Activated CD4-positive, alpha-beta T cell treated with anti-CD3 and anti-CD28 coated beads for 36 hours (primary cell): ENCODE measurements at regions not wholly inside any gene's neighbourhood (a gene's known extent, or its start where the extent isn't known, plus 50 kb on each side); places are given as distances from the start of the nearest gene placed in this dataset.

Experiments
- ATAC-seq: fragments of 200-7000 bp; cut with Tn5 transposase; one replicate; pipeline ENCODE4 v1.10.0; 2021; ENCODE audit warnings: mild to moderate bottlenecking, moderate library complexity
- CTCF ChIA-PET: fragments of 350-600 bp; sonication (Branson Sonifier 250); formaldehyde crosslinking; loops from one replicate; lab custom pipeline; 2021; ENCODE audit warnings: antibody characterized with exemption; lab: Charles Lee
- POLR2A ChIA-PET: fragments of 350-600 bp; sonication (Branson Sonifier 250); formaldehyde crosslinking; loops from one replicate; lab custom pipeline; 2021; ENCODE audit warnings: antibody characterized with exemption, inconsistent platforms; lab: Charles Lee
- DNase-seq: peaks from one replicate; pipeline ENCODE4 v3.0.0-alpha.2; 2020
- H3K27ac Mint-ChIP-seq: one replicate; pipeline ENCODE4 v1.8.0; 2021; ENCODE audit warnings: mixed read lengths
- H3K27me3 Mint-ChIP-seq: one replicate; pipeline ENCODE4 v1.8.0; 2021; ENCODE audit warnings: mixed read lengths
- H3K36me3 Mint-ChIP-seq: one replicate; pipeline ENCODE4 v1.8.0; 2021; ENCODE audit warnings: low read depth, mixed read lengths
- H3K4me1 Mint-ChIP-seq: one replicate; pipeline ENCODE4 v1.8.0; 2021; ENCODE audit warnings: mixed read lengths
- H3K4me3 Mint-ChIP-seq: one replicate; pipeline ENCODE4 v1.8.0; 2021; ENCODE audit warnings: mild to moderate bottlenecking, moderate library complexity, mixed read lengths
- H3K9me3 Mint-ChIP-seq: one replicate; pipeline ENCODE4 v1.8.0; 2021; ENCODE audit warnings: low read depth, mixed read lengths
- intact Hi-C, 2 experiments: fragments of 100-400 bp; cut with DNase I in 1 of 2; cut with micrococcal nuclease in 1 of 2; formaldehyde crosslinking; loops; one replicate each; pipeline versions ENCODE4 v1.14.2 to v1.15.1; 2022 to 2024; cut with DNase I, micrococcal nuclease

GRCh38 chr2:195411219-195411687 is 245.8 kb upstream of the SLC39A10 start:
- Mint-ChIP-seq H3K27ac (no peak overlapping the region), H3K27me3 (no peaks in the 10 kb centered on the region), H3K9me3 (no peaks in the 10 kb centered on the region), H3K4me3 (no peak overlapping the region), H3K36me3 (no peaks in the 10 kb centered on the region), H3K4me1 (peaks cover 8% of the 10 kb centered on the region)
- ATAC-seq = no peak
- ChIA-PET POLR2A (no interaction called here), CTCF (interaction anchor here (0.6 kb wide), 1 partner anchor 288 kb away, joined by 3 read pairs; no protein-coding TSS in a partner anchor)
- intact Hi-C loops = no loop called here
- DNase-seq = no peak

- Mint-ChIP-seq H3K27me3 (no peaks in the 10 kb centered on the region), H3K4me1 (peaks cover 8% of the 10 kb centered on the region), H3K27ac (no peak overlapping the region), H3K36me3 (no peaks in the 10 kb centered on the region), H3K4me3 (no peak overlapping the region), H3K9me3 (no peaks in the 10 kb centered on the region)
- DNase-seq (no peak), ATAC-seq (peak; percentile 57)
- intact Hi-C loops = no loop called here
- POLR2A ChIA-PET = interaction anchor here (1.1 kb wide), 1 partner anchor 247 kb away, joined by 4 read pairs; the partner anchor contains the start of gene SLC39A10
- CTCF ChIA-PET = no interaction called here
These were observed 246.9 kb upstream of the SLC39A10 start for GRCh38 chr2:195410074-195410671.

DNA sequence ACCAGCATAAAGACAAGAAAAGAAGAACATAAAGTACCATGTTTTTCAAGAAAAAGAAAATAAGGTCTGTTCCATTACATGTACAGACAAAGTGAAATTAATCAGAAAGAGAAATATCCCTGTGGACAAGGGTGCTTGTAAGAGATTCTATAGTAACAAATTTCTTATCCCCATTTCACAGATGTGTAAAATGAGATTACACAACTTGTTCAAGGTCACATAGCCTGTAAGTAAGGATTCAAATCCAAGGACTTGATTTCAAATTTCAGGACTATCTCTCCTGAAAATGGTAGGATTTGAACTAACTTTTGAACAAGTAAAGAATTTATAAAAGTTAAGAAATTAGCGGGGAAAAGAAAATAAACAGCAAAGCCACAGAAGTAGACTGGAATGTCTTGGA is 248.2 kb upstream of the SLC39A10 start:
- Mint-ChIP-seq H3K27ac (no peak overlapping the region), H3K4me3 (no peak overlapping the region), H3K9me3 (no peaks in the 10 kb centered on the region), H3K4me1 (peaks cover 8% of the 10 kb centered on the region), H3K27me3 (no peaks in the 10 kb centered on the region), H3K36me3 (no peaks in the 10 kb centered on the region)
- intact Hi-C loops = loop anchor here in 1 of 2 experiments (5.0 kb wide), 1 partner anchor 248 kb away; the partner anchor contains the start of gene SLC39A10
- CTCF ChIA-PET = no interaction called here
- DNase-seq = no peak
- POLR2A ChIA-PET = interaction anchor here (1.1 kb wide), 1 partner anchor 248 kb away, joined by 4 read pairs; the partner anchor contains the start of gene SLC39A10
- ATAC-seq = no peak

- intact Hi-C loops = loop anchor here in 1 of 2 experiments (5.0 kb wide), 1 partner anchor 249 kb away; the partner anchor contains the start of gene SLC39A10
- CTCF ChIA-PET = no interaction called here
- no peak for ATAC-seq
These were observed 248.8 kb upstream of the SLC39A10 start for GRCh38 chr2:195408196-195408595.

DNA sequence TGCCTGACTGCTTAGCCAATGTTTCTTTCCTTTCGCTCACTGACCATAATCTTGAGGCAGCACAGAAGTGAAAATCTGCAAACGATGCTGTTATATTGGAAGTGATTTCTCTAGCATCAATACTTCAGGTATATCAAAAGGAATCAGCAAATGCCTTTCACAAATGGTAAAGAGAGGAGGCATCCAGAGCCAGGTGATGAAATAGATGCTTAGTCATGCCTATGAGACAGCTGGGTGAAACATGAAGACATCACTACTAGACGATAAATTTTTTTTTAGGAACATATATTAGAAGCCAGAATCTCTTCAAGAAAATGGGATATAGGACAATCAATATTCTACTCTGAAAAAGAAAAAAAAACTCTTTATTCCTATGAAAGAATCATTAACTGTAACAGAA is 249.2 kb upstream of the SLC39A10 start:
- no peaks in the 10 kb centered on the region for H3K27me3 Mint-ChIP-seq
- ChIA-PET CTCF (no interaction called here), POLR2A (no interaction called here)
- H3K36me3 Mint-ChIP-seq = no peaks in the 10 kb centered on the region
- ATAC-seq = no peak
- H3K9me3 Mint-ChIP-seq = no peaks in the 10 kb centered on the region
- peaks cover 8% of the 10 kb centered on the region for H3K4me1 Mint-ChIP-seq
- no peak overlapping the region for H3K27ac Mint-ChIP-seq
- intact Hi-C loops = loop anchor here in 1 of 2 experiments (5.0 kb wide), 1 partner anchor 250 kb away; the partner anchor contains the start of gene SLC39A10
- no peak for DNase-seq
- no peak overlapping the region for H3K4me3 Mint-ChIP-seq

More at GRCh38 chr2:195408196-195408595, 248.8 kb upstream of the SLC39A10 start:
- no peak for DNase-seq
- H3K9me3 Mint-ChIP-seq = no peaks in the 10 kb centered on the region
- H3K27me3 Mint-ChIP-seq = no peaks in the 10 kb centered on the region
- POLR2A ChIA-PET = no interaction called here
- H3K4me1 Mint-ChIP-seq = peaks cover 8% of the 10 kb centered on the region
- no peak overlapping the region for H3K27ac Mint-ChIP-seq
- no peak overlapping the region for H3K4me3 Mint-ChIP-seq
- H3K36me3 Mint-ChIP-seq = no peaks in the 10 kb centered on the region

- peaks cover 8% of the 10 kb centered on the region for H3K4me1 Mint-ChIP-seq
- CTCF ChIA-PET = no interaction called here
- H3K27ac Mint-ChIP-seq = no peak overlapping the region
- DNase-seq (peak; percentile 25), ATAC-seq (no peak)
- H3K9me3 Mint-ChIP-seq = no peaks in the 10 kb centered on the region
- H3K36me3 Mint-ChIP-seq = no peaks in the 10 kb centered on the region
- intact Hi-C loops = loop anchor here in 1 of 2 experiments (5.0 kb wide), 1 partner anchor 250 kb away; the partner anchor contains the start of gene SLC39A10
- POLR2A ChIA-PET = no interaction called here
- H3K27me3 Mint-ChIP-seq = no peaks in the 10 kb centered on the region
- H3K4me3 Mint-ChIP-seq = no peak overlapping the region
These were observed 250.0 kb upstream of the SLC39A10 start for GRCh38 chr2:195406886-195407603.

DNA sequence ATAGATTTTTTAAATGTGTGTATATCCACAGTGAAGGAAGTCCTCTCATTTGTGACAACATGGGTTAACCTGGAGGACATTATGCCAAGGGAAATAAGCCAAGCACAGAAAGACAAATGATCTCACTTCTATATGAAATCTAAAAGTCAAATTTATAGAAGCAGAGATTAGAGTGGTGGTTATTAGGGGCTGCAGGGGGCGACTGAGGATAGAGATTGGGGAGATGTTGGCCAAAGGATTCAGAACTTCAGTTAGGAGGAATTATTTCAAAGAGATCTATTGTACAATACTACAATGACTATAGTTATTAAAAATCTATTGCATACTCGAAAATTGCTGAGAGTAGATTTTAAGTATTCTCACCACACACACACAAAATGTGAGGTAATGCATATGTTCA is 252.4 kb upstream of the SLC39A10 start:
- peak; percentile 22 for DNase-seq
- Mint-ChIP-seq H3K4me3 (no peak overlapping the region), H3K27me3 (no peaks in the 10 kb centered on the region), H3K36me3 (no peaks in the 10 kb centered on the region), H3K4me1 (peaks cover 4% of the 10 kb centered on the region), H3K27ac (no peak overlapping the region), H3K9me3 (no peaks in the 10 kb centered on the region)
- no peak for ATAC-seq
- ChIA-PET POLR2A (no interaction called here), CTCF (no interaction called here)
- intact Hi-C loops = loop anchor here (2.0 to 5.0 kb wide), 3 partner anchors 253 to 662 kb away; partner anchors contain the start of gene SLC39A10 (in 1 of the 2)

GRCh38 chr2:195396479-195396878 is 260.5 kb upstream of the SLC39A10 start:
- H3K27me3 Mint-ChIP-seq = no peaks in the 10 kb centered on the region
- no peak overlapping the region for H3K4me3 Mint-ChIP-seq
- H3K36me3 Mint-ChIP-seq = no peaks in the 10 kb centered on the region
- intact Hi-C loops = no loop called here
- DNase-seq = no peak
- no peaks in the 10 kb centered on the region for H3K9me3 Mint-ChIP-seq
- H3K4me1 Mint-ChIP-seq = no peaks in the 10 kb centered on the region
- H3K27ac Mint-ChIP-seq = no peak overlapping the region
- CTCF ChIA-PET = no interaction called here
- POLR2A ChIA-PET = no interaction called here
- ATAC-seq = no peak

DNA sequence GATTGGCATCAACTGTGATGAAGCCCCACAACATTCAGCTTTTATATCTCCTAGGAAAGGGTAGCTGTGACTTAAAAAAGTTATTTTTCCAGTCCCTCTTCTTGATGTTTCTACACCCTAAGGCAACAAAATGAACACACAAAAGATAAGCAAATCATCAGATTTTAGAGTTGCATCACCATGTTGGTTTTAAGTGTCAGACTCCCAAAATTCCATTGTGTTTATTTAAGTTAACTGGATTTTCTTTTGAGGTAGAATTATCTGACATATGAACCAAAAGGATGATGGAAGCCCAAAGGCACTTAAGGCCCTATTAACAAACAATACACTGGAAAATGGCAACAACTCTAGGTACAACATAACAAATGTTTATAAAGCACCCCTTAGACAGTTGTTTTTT is 261.7 kb upstream of the SLC39A10 start:
- Mint-ChIP-seq H3K4me3 (no peak overlapping the region), H3K27ac (no peak overlapping the region), H3K9me3 (no peaks in the 10 kb centered on the region), H3K36me3 (no peaks in the 10 kb centered on the region), H3K4me1 (no peaks in the 10 kb centered on the region), H3K27me3 (no peaks in the 10 kb centered on the region)
- ChIA-PET POLR2A (no interaction called here), CTCF (interaction anchor here (0.6 kb wide), 1 partner anchor 76 kb away, joined by 4 read pairs; no protein-coding TSS in a partner anchor)
- ATAC-seq (no peak), DNase-seq (no peak)
- intact Hi-C loops = no loop called here

DNA sequence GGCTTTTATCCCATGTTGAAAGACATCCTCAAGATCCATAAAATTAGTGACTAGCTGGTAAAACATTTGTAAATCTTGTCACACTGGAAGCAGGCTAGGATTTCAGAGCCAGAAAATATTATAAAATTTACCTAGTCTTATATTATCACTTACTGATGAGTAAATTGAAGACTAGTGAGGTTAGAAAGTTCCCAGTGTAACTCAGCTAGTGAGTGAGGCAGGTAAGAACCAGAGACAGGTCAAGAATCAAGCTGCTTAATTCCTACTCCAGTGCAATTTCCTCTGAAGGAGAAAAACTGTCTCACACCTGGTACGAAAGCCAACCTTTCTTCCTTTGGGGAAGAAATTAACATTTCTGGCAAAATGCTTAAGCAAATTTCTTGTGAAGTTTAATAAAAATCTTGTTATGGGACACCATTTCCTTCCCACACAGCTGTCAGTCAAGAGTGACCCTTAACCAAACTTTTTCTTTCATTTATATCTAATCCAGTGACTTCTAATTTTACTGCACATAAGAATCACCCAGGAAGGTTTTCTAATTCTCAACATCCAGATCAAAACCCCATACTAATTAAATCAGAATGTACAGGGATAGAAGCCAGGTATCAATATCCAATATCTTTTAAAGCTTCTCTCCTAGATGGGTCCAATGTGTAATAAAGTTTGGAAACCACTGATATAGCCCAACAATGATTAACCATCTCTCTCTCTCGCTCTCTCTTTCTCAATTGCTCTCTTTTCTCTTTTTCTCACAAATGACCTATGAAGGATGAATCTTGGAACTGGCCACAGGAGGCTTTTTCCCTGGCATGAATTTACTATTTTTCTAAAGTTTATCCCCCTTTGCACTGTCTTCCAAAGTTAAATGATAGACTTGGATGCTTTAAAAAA is 264.3 kb upstream of the SLC39A10 start:
- no peaks in the 10 kb centered on the region for H3K36me3 Mint-ChIP-seq
- CTCF ChIA-PET = no interaction called here

DNA sequence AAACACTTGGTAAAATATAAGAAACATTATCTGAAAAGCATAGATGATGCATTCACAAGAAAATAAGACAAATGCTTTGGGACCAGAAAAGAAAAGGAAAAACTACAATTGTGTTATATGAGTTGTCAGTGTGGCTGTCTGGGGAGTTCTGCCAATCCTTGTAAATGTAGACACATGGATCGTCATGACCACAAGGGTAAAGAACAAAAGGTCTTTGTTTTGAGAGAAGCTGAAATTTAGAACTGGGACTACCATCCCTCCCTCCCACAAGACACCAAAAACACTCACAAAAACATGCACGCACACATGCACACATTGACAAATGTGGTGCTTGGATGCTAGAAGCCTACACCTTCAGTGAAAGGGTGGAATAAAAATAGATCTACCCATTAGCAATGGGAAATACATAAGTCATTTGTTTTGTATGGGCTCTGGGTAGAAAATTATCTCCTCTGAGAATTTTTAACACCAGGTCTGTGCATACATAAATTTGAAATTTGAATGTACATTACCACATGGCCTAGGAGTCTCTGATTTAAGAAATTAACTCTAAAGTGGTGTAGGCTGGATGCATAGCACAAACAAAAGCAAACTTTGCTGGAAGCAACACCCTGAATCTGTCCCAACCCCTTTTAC is 266.2 kb upstream of the SLC39A10 start:
- no peaks in the 10 kb centered on the region for H3K4me1 Mint-ChIP-seq
- DNase-seq (no peak), ATAC-seq (no peak)
- H3K36me3 Mint-ChIP-seq = no peaks in the 10 kb centered on the region
- POLR2A ChIA-PET = no interaction called here
- no peaks in the 10 kb centered on the region for H3K9me3 Mint-ChIP-seq
- no peak overlapping the region for H3K4me3 Mint-ChIP-seq
- CTCF ChIA-PET = no interaction called here
- H3K27ac Mint-ChIP-seq = no peak overlapping the region
- intact Hi-C loops = no loop called here
- H3K27me3 Mint-ChIP-seq = no peaks in the 10 kb centered on the region

More for the DNA sequence above, 264.3 kb upstream of the SLC39A10 start:
- intact Hi-C loops = no loop called here
- ATAC-seq (no peak), DNase-seq (no peak)
- Mint-ChIP-seq H3K27me3 (no peaks in the 10 kb centered on the region), H3K27ac (no peak overlapping the region), H3K4me1 (no peaks in the 10 kb centered on the region), H3K4me3 (no peak overlapping the region), H3K9me3 (no peaks in the 10 kb centered on the region)
- POLR2A ChIA-PET = no interaction called here
